HFFc6 (cell line): ENCODE measurements at regions not wholly inside any gene's neighbourhood (a gene's known extent, or its start where the extent isn't known, plus 50 kb on each side); places are given as distances from the start of the nearest gene placed in this dataset.

Source experiments
- DNase-seq: peaks from one replicate; pipeline ENCODE4 v3.0.0-alpha.2; 2018
- H3K27ac Mint-ChIP-seq: 2 replicates; pipeline ENCODE4 v1.8.0; 2020; ENCODE audit warnings: mild to moderate bottlenecking, mixed read lengths
- H3K27me3 Mint-ChIP-seq: 2 replicates; pipeline ENCODE4 v1.8.0; 2021; ENCODE audit warnings: mild to moderate bottlenecking, moderate library complexity, mixed read lengths; ENCODE audit not compliant: insufficient read depth
- H3K36me3 Mint-ChIP-seq: 2 replicates; pipeline ENCODE4 v1.8.0; 2021; ENCODE audit warnings: low read depth, mixed read lengths
- H3K4me1 Mint-ChIP-seq: 2 replicates; pipeline ENCODE4 v1.8.0; 2020; ENCODE audit warnings: low read depth, mixed read lengths
- H3K4me3 Mint-ChIP-seq: 2 replicates; pipeline ENCODE4 v1.8.0; 2020; ENCODE audit warnings: mild to moderate bottlenecking, moderate library complexity, mixed read lengths
- H3K9me3 Mint-ChIP-seq: 2 replicates; pipeline ENCODE4 v1.8.0; 2020; ENCODE audit warnings: mild to moderate bottlenecking, mixed read lengths
- TF ChIP-seq, protein P1 (sequence below): fragments of 200-600 bp; sonication (generic); IDR thresholded peaks from 2 replicates; pipeline ENCODE4 v1.5.0; 2021; ENCODE audit warnings: antibody characterized with exemption, mild to moderate bottlenecking

DNA sequence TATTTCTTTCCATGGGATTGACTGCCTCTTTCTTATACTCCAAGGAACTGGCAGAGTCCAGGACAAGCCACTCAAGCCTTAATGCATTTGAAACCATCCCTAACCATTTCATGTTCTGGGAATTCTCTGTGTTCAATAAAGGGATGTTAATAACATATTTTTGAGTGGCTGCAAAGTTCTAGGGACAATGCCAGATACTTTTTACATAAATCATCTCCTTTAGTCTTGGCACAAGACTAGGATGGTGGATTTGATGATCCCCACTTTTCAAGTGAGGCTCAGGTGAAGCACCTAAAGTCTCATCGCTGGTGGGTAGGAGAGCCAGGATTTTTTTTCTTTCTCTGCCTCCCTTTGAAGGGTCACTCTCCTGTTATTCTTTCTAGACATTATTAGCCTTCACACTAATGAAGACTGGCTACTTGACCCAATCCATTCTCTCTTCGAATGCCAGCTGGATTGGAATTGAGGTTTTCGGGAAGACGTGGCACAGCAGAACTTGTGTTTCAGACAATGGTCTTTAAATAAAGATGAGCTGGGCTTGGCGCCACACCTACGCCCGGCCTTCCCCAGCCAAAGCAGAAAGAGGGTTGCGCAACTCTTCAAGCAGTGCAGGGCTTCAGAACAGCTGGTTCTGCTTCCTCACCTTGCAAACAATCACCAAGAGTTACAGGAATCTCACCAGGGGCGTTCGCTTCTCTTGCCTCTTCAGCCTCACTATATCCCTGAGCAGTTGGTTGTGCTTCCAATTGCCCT is 73.8 kb upstream of the BMPER start:
- peaks cover 10% of the 10 kb centered on the region for H3K27me3 Mint-ChIP-seq
- TF ChIP-seq, protein P1, sequence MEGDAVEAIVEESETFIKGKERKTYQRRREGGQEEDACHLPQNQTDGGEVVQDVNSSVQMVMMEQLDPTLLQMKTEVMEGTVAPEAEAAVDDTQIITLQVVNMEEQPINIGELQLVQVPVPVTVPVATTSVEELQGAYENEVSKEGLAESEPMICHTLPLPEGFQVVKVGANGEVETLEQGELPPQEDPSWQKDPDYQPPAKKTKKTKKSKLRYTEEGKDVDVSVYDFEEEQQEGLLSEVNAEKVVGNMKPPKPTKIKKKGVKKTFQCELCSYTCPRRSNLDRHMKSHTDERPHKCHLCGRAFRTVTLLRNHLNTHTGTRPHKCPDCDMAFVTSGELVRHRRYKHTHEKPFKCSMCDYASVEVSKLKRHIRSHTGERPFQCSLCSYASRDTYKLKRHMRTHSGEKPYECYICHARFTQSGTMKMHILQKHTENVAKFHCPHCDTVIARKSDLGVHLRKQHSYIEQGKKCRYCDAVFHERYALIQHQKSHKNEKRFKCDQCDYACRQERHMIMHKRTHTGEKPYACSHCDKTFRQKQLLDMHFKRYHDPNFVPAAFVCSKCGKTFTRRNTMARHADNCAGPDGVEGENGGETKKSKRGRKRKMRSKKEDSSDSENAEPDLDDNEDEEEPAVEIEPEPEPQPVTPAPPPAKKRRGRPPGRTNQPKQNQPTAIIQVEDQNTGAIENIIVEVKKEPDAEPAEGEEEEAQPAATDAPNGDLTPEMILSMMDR = no peak
- H3K4me1 Mint-ChIP-seq = peaks cover 13% of the 10 kb centered on the region
- H3K9me3 Mint-ChIP-seq = peaks cover 2% of the 10 kb centered on the region
- peak; percentile 16 for DNase-seq
- no peak overlapping the region for H3K27ac Mint-ChIP-seq
- H3K36me3 Mint-ChIP-seq = peaks cover under 1% of the 10 kb centered on the region; the same call in 1 of the 2 replicates
- H3K4me3 Mint-ChIP-seq = no peak overlapping the region

DNA sequence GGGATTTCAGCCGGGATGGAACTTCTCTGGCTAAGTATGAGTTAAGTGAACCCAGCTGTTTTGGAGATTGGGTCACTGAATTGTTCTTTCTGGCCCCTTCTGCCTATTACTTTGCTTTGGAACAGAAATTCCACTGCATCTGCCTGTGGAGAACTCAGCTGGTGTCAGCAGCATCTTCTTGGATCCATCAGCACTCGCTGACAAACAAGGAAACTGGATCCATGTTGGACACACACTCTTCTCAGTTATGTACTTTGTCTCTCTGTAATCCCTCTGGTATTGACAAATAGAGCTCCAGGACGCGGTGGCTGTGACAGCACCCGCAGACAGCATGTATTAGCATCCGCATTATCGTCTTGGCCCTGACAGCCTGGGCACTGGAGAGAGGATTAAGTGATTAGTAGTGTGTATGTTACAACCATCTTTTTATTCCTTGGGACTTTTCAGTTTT is 73.0 kb upstream of the BMPER start:
- no peak for DNase-seq
- Mint-ChIP-seq H3K27me3 (peaks cover 14% of the 10 kb centered on the region), H3K27ac (no peak overlapping the region), H3K4me3 (no peak overlapping the region), H3K9me3 (peaks cover 6% of the 10 kb centered on the region), H3K36me3 (peaks cover 7% of the 10 kb centered on the region; the same call in 1 of the 2 replicates), H3K4me1 (peaks cover 13% of the 10 kb centered on the region)
- TF ChIP-seq, protein P1 = no peak

DNA sequence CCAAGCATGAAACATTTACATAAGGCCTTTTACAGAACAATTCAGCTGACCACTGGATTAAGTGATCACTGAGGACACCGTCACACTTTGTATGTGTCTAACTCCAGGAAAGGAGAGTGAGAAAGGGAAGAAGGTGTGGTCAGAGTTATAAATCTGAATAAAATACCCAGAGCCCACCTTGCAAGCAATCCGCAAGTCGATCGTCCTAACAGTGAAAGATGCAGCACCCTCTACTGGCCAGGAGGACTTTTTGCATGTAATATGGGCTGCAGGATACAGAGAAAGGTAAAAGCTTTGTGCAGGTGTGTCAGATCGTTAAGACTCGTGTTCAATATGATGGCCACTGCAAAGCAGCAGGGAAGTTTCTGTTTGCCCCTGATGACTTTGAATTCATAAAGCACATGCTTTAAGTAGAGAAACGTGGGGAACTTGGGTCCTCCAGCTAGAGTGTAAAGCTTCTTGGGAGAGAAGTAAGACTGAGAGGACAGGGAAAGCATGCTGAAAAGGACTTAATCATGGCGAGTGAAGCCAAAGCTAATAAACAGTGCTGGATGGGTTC is 68.5 kb upstream of the BMPER start:
- peaks cover 14% of the 10 kb centered on the region for H3K27me3 Mint-ChIP-seq
- H3K27ac Mint-ChIP-seq = no peak overlapping the region
- TF ChIP-seq, protein P1 = peak; percentile 59
- peaks cover 7% of the 10 kb centered on the region; the same call in 1 of the 2 replicates for H3K36me3 Mint-ChIP-seq
- H3K4me1 Mint-ChIP-seq = peaks cover 13% of the 10 kb centered on the region
- peaks cover 6% of the 10 kb centered on the region for H3K9me3 Mint-ChIP-seq
- no peak for DNase-seq
- no peak overlapping the region for H3K4me3 Mint-ChIP-seq

DNA sequence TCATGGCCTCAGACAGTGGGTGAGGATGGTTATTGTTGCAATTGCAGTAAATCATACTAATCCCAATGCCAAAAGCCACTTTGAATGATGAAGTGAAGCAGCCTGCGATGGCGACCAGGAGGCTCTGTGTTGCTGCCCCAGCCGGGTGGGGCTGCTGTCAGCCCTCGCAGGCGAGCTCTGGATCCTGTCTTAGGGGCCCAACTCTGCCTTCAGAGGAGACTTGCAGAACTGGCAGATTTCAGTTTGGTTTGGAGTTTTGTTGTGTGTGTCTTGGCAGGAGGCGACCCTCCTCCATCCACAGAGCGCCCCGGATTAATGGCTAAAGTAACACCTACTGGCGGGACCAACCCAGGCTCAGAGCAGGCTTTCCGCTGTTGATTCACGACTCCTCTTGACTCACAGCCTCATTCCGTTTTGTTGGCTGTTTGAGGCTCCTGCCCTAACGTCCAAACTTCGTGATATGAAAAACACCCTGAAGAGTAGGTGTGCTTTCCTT is 67.9 kb upstream of the BMPER start:
- Mint-ChIP-seq H3K27ac (no peak overlapping the region), H3K9me3 (peaks cover 6% of the 10 kb centered on the region), H3K27me3 (peaks cover 14% of the 10 kb centered on the region), H3K36me3 (peaks cover 7% of the 10 kb centered on the region; the same call in 1 of the 2 replicates), H3K4me1 (peaks cover 10% of the 10 kb centered on the region), H3K4me3 (no peak overlapping the region)
- DNase-seq = no peak
- TF ChIP-seq, protein P1 = no peak

DNA sequence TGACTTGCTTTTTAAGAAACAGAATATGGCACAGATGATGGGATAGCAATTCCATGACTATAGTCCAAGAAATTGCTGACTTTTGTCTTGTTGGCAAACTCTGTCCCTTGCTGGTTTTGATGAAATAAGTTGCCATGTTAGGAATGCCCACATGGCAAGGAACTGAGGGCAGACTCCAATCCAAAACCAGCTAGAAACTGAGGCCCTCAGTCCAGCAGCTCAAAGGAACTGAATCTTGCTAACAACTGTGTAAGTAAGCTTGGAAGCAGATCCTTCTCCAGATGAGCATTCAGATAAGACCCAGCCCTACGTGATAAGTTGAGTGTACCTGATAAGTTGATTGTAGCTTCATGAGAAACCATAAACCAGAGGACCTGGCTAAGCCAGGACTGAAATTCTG is 64.3 kb upstream of the BMPER start:
- Mint-ChIP-seq H3K4me1 (peaks cover 14% of the 10 kb centered on the region), H3K27me3 (peaks cover 14% of the 10 kb centered on the region), H3K36me3 (peaks cover 11% of the 10 kb centered on the region), H3K27ac (no peak overlapping the region), H3K4me3 (no peak overlapping the region), H3K9me3 (peaks cover 6% of the 10 kb centered on the region)
- no peak for DNase-seq
- TF ChIP-seq, protein P1 = no peak
